ENCODE measurements at regions not wholly inside any gene's neighbourhood (a gene's known extent, or its start where the extent isn't known, plus 50 kb on each side); places are given as distances from the start of the nearest gene placed in this dataset.

- no peaks in the 10 kb centered on the region for H3K79me2 ChIP-seq (ENCODE audit: insufficient read depth, low read length)
- no peaks in the 10 kb centered on the region for H3K9me3 ChIP-seq (ENCODE audit: control insufficient read depth in 1 of 2, insufficient read depth in 1 of 2, low read depth in 1 of 2, low read length in 2 of 2)
- BruUV-seq (replicated peaks), result no TSS peak
- H2AFZ ChIP-seq (ENCODE audit: low read depth, low read length, poor library complexity, severe bottlenecking), result no peak overlapping the region
- H3K27ac ChIP-seq (ENCODE audit: low read depth, low read length), result no peak overlapping the region
- H4K20me1 ChIP-seq (ENCODE audit: insufficient read depth), result no peaks in the 10 kb centered on the region
- ATAC-seq (no peak), DNase-seq (ENCODE audit: low read depth, low spot score) (no peak)
- no peaks in the 10 kb centered on the region for H3K36me3 ChIP-seq (ENCODE audit: control insufficient read depth in 1 of 2, insufficient read depth in 2 of 2, low read length in 2 of 2)
- no peak for TF ChIP-seq JUND (IDR thresholded peaks at IDR 0.05)
- TF ChIP-seq ELF1 (IDR thresholded peaks at IDR 0.05; ENCODE audit: borderline replicate concordance, low read depth), result no peak
- TF ChIP-seq MAX (IDR thresholded peaks at IDR 0.05), result no peak
- TF ChIP-seq, protein P1, sequence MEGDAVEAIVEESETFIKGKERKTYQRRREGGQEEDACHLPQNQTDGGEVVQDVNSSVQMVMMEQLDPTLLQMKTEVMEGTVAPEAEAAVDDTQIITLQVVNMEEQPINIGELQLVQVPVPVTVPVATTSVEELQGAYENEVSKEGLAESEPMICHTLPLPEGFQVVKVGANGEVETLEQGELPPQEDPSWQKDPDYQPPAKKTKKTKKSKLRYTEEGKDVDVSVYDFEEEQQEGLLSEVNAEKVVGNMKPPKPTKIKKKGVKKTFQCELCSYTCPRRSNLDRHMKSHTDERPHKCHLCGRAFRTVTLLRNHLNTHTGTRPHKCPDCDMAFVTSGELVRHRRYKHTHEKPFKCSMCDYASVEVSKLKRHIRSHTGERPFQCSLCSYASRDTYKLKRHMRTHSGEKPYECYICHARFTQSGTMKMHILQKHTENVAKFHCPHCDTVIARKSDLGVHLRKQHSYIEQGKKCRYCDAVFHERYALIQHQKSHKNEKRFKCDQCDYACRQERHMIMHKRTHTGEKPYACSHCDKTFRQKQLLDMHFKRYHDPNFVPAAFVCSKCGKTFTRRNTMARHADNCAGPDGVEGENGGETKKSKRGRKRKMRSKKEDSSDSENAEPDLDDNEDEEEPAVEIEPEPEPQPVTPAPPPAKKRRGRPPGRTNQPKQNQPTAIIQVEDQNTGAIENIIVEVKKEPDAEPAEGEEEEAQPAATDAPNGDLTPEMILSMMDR (IDR thresholded peaks at IDR 0.05 in 2 of 3, conservative IDR thresholded peaks at IDR 0.05 in 1 of 3; ENCODE audit: borderline replicate concordance in 1 of 3, insufficient read depth in 1 of 3, low read depth in 2 of 3, low read length in 2 of 3), result no peak
- TF ChIP-seq FOSL1 (IDR thresholded peaks at IDR 0.05; ENCODE audit: low read depth), result no peak
- no peak for TF ChIP-seq CEBPB (IDR thresholded peaks at IDR 0.05; ENCODE audit: low read depth)
- no peak for TF ChIP-seq POLR2AphosphoS5 (IDR thresholded peaks at IDR 0.05; ENCODE audit: low read depth, low read length)
- TF ChIP-seq SIN3A (IDR thresholded peaks at IDR 0.05; ENCODE audit: low read depth), result no peak
- no peak for TF ChIP-seq SRF (IDR thresholded peaks at IDR 0.05; ENCODE audit: low read depth)
- TF ChIP-seq ZFX (IDR thresholded peaks at IDR 0.05), result no peak
- TF ChIP-seq, protein P2, sequence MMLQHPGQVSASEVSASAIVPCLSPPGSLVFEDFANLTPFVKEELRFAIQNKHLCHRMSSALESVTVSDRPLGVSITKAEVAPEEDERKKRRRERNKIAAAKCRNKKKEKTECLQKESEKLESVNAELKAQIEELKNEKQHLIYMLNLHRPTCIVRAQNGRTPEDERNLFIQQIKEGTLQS (IDR thresholded peaks at IDR 0.05), result no peak
- TF ChIP-seq POLR2A (IDR thresholded peaks at IDR 0.05; ENCODE audit: borderline replicate concordance, extremely low read depth, insufficient read depth, insufficient read length), result no peak
- H3K9me2 ChIP-seq (ENCODE audit: insufficient read depth), result no peaks in the 10 kb centered on the region
- H3K4me1 ChIP-seq (ENCODE audit: control insufficient read depth in 1 of 2, insufficient read depth in 2 of 2, low read length in 2 of 2), result no peaks in the 10 kb centered on the region
- no peak overlapping the region for H3K9ac ChIP-seq (ENCODE audit: low read length)
- POLR2A ChIA-PET, result no interaction called here
- RAD21 ChIA-PET (ENCODE audit: low non-redundant PET in 1 of 2, low total read pairs in 2 of 2, uncharacterized antibody in 2 of 2, unreplicated experiment in 2 of 2), result no interaction called here
- H3K27me3 ChIP-seq (ENCODE audit: insufficient read depth, low read length), result no peaks in the 10 kb centered on the region
- no peak overlapping the region for H3K4me3 ChIP-seq (replicated peaks in 1 of 2; ENCODE audit: low read depth in 1 of 2, low read length in 2 of 2)
- CTCF ChIA-PET, result no interaction called here
- intact Hi-C loops (cut with micrococcal nuclease), result no loop called here
- H3K4me2 ChIP-seq (ENCODE audit: low read length), result no peak overlapping the region
Observed at GRCh38 chr2:62349788-62350187, 153.9 kb downstream of the B3GNT2 start.

Data from HCT116 (cell line).